HG02571 (cell line): ENCODE measurements at regions not wholly inside any gene's neighbourhood (a gene's known extent, or its start where the extent isn't known, plus 50 kb on each side); places are given as distances from the start of the nearest gene placed in this dataset.
"Not testable (repeated sequence)": the region's sequence is repeated elsewhere in the genome, so short reads cannot be mapped to it uniquely, and the experiment has no call there.

Experiments
- ATAC-seq: cut with Tn5 transposase; IDR thresholded peaks from one replicate; pipeline ENCODE4 v1.9.1; 2021; ENCODE audit warnings: mild to moderate bottlenecking, moderate library complexity; ENCODE audit not compliant: unreplicated experiment

- no peak for ATAC-seq
Observed at GRCh38 chr6:19370831-19371230, 466.3 kb upstream of the ID4 start.

- no peak for ATAC-seq
Observed at GRCh38 chr6:19375613-19376012, 461.6 kb upstream of the ID4 start.

GRCh38 chr6:19377722-19378121, 459.4 kb upstream of the ID4 start:
- ATAC-seq, result no peak

GRCh38 chr6:19380293-19380692, 456.9 kb upstream of the ID4 start:
- no peak for ATAC-seq

GRCh38 chr6:19382676-19383075, 454.5 kb upstream of the ID4 start:
- no peak for ATAC-seq

GRCh38 chr6:19391926-19392325, 445.2 kb upstream of the ID4 start:
- no peak for ATAC-seq

GRCh38 chr6:19394051-19394450, 443.1 kb upstream of the ID4 start:
- ATAC-seq, result no peak

GRCh38 chr6:19394687-19395086, 442.5 kb upstream of the ID4 start:
- ATAC-seq, result no peak

GRCh38 chr6:19395316-19395715, 441.9 kb upstream of the ID4 start:
- no peak for ATAC-seq

- ATAC-seq, result no peak
Observed at GRCh38 chr6:19399406-19399805, 437.8 kb upstream of the ID4 start.

GRCh38 chr6:19404884-19405283, 432.3 kb upstream of the ID4 start:
- not testable (repeated sequence) for ATAC-seq

GRCh38 chr6:19408331-19408730, 428.8 kb upstream of the ID4 start:
- no peak for ATAC-seq

- ATAC-seq, result no peak
Observed at GRCh38 chr6:19410481-19410880, 426.7 kb upstream of the ID4 start.

GRCh38 chr6:19413323-19413722, 423.8 kb upstream of the ID4 start:
- ATAC-seq, result no peak

GRCh38 chr6:19415605-19416326, 421.4 kb upstream of the ID4 start:
- no peak for ATAC-seq

- ATAC-seq, result no peak
Observed at GRCh38 chr6:19416811-19417210, 420.4 kb upstream of the ID4 start.

GRCh38 chr6:19417713-19418112, 419.5 kb upstream of the ID4 start:
- no peak for ATAC-seq

GRCh38 chr6:19424853-19425252, 412.3 kb upstream of the ID4 start:
- no peak for ATAC-seq

- no peak for ATAC-seq
Observed at GRCh38 chr6:19427548-19427947, 409.6 kb upstream of the ID4 start.

GRCh38 chr6:19432966-19433498, 404.1 kb upstream of the ID4 start:
- no peak for ATAC-seq

GRCh38 chr6:19434065-19434464, 403.1 kb upstream of the ID4 start:
- ATAC-seq, result no peak

GRCh38 chr6:19435755-19436154, 401.4 kb upstream of the ID4 start:
- no peak for ATAC-seq
